Astrocyte of the cerebellum (primary cell): ENCODE measurements at regions not wholly inside any gene's neighbourhood (a gene's known extent, or its start where the extent isn't known, plus 50 kb on each side); places are given as distances from the start of the nearest gene placed in this dataset.
"Not testable (repeated sequence)": the region's sequence is repeated elsewhere in the genome, so short reads cannot be mapped to it uniquely, and the experiment has no call there.

Source experiments
- DNase-seq: peaks from one replicate; pipeline ENCODE4 v3.0.0-alpha.2; 2011; ENCODE audit warnings: low read depth
- H3K4me3 ChIP-seq: 2 replicates; pipeline ENCODE4 v1.5.1; 2011; ENCODE audit warnings: mild to moderate bottlenecking, low read depth, low read length, moderate library complexity
- CTCF ChIP-seq: IDR thresholded peaks from 2 replicates; pipeline ENCODE4 v1.5.1; 2012; ENCODE audit warnings: low read length, low read depth, moderate library complexity, mild to moderate bottlenecking; ENCODE audit errors: missing control alignments
- in situ Hi-C: cut with HindIII; loops from 2 replicates; pipeline ENCODE4 v1.10.0; 2017; ENCODE audit warnings: low sequenced_read_pairs

GRCh38 chr6:115759051-115759450 is 301.6 kb downstream of the FRK start:
- no peak overlapping the region for H3K4me3 ChIP-seq
- in situ Hi-C loops: no loop called here
- DNase-seq: no peak
- no peak for TF ChIP-seq CTCF

- DNase-seq: no peak
- H3K4me3 ChIP-seq: no peak overlapping the region
- no peak for TF ChIP-seq CTCF
- in situ Hi-C loops: no loop called here
Measured at GRCh38 chr6:115753446-115753845, 307.2 kb downstream of the FRK start.

- H3K4me3 ChIP-seq: no peak overlapping the region
- no peak for DNase-seq
- TF ChIP-seq CTCF: no peak
- in situ Hi-C loops: no loop called here
Measured at GRCh38 chr6:115750946-115751345, 309.7 kb downstream of the FRK start.

GRCh38 chr6:115750292-115750691 is 310.4 kb downstream of the FRK start:
- TF ChIP-seq CTCF: no peak
- no peak for DNase-seq
- in situ Hi-C loops: no loop called here
- no peak overlapping the region for H3K4me3 ChIP-seq

- no peak for TF ChIP-seq CTCF
- H3K4me3 ChIP-seq: no peak overlapping the region
- in situ Hi-C loops: no loop called here
- DNase-seq: no peak
Measured at GRCh38 chr6:115747719-115748118, 313.0 kb downstream of the FRK start.

GRCh38 chr6:115746583-115746982 is 314.1 kb downstream of the FRK start:
- DNase-seq, in situ Hi-C loops, H3K4me3 ChIP-seq: not testable (repeated sequence)

GRCh38 chr6:115740907-115741306 is 319.8 kb downstream of the FRK start:
- H3K4me3 ChIP-seq: no peak overlapping the region
- no peak for TF ChIP-seq CTCF
- DNase-seq: no peak
- in situ Hi-C loops: no loop called here
